ENCODE measurements at regions not wholly inside any gene's neighbourhood (a gene's known extent, or its start where the extent isn't known, plus 50 kb on each side); places are given as distances from the start of the nearest gene placed in this dataset.
"Not testable (repeated sequence)": the region's sequence is repeated elsewhere in the genome, so short reads cannot be mapped to it uniquely, and the experiment has no call there.

GRCh38 chr6:170018422-170018935 lies 267.1 kb downstream of the ERMARD start:
- DNase-seq (ENCODE audit: low read depth in 2 of 2), result no peak

- no peak for DNase-seq (ENCODE audit: low read depth in 2 of 2)
Observed at GRCh38 chr6:170017603-170018320, 266.3 kb downstream of the ERMARD start.

GRCh38 chr6:170013815-170014214 lies 262.4 kb downstream of the ERMARD start:
- DNase-seq (ENCODE audit: low read depth in 2 of 2), result no peak

- no peak for DNase-seq (ENCODE audit: low read depth in 2 of 2)
Observed at GRCh38 chr6:170012037-170012330, 260.6 kb downstream of the ERMARD start.

GRCh38 chr6:170011204-170012036 lies 260.0 kb downstream of the ERMARD start:
- no peak for DNase-seq (ENCODE audit: low read depth in 2 of 2)

GRCh38 chr6:170010665-170011203 lies 259.3 kb downstream of the ERMARD start:
- no peak for DNase-seq (ENCODE audit: low read depth in 2 of 2)

GRCh38 chr6:170008294-170008785 lies 256.9 kb downstream of the ERMARD start:
- no peak for DNase-seq (ENCODE audit: low read depth in 2 of 2)

- no peak for DNase-seq (ENCODE audit: low read depth in 2 of 2)
Observed at GRCh38 chr6:170007468-170008293, 256.3 kb downstream of the ERMARD start.

- no peak for DNase-seq (ENCODE audit: low read depth in 2 of 2)
Observed at GRCh38 chr6:170006900-170007467, 255.6 kb downstream of the ERMARD start.

GRCh38 chr6:170006071-170006899 lies 254.9 kb downstream of the ERMARD start:
- no peak for DNase-seq (ENCODE audit: low read depth in 2 of 2)

- no peak for DNase-seq (ENCODE audit: low read depth in 2 of 2)
Observed at GRCh38 chr6:170005665-170006064, 254.2 kb downstream of the ERMARD start.

GRCh38 chr6:170004585-170005210 lies 253.3 kb downstream of the ERMARD start:
- DNase-seq (ENCODE audit: low read depth in 2 of 2), result no peak

- no peak for DNase-seq (ENCODE audit: low read depth in 2 of 2)
Observed at GRCh38 chr6:170003451-170004160, 252.2 kb downstream of the ERMARD start.

- DNase-seq (ENCODE audit: low read depth in 2 of 2), result no peak
Observed at GRCh38 chr6:170003027-170003426, 251.6 kb downstream of the ERMARD start.

- DNase-seq (ENCODE audit: low read depth in 2 of 2), result not testable (repeated sequence)
Observed at GRCh38 chr6:170001782-170002181, 250.4 kb downstream of the ERMARD start.

- DNase-seq (ENCODE audit: low read depth in 2 of 2), result no peak
Observed at GRCh38 chr6:170000071-170000843, 248.8 kb downstream of the ERMARD start.

- no peak for DNase-seq (ENCODE audit: low read depth in 2 of 2)
Observed at GRCh38 chr6:169999367-169999766, 247.9 kb downstream of the ERMARD start.

GRCh38 chr6:169998457-169998856 lies 247.0 kb downstream of the ERMARD start:
- no peak for DNase-seq (ENCODE audit: low read depth in 2 of 2)

GRCh38 chr6:169997930-169998218 lies 246.5 kb downstream of the ERMARD start:
- no peak for DNase-seq (ENCODE audit: low read depth in 2 of 2)
